ENCODE measurements at regions not wholly inside any gene's neighbourhood (a gene's known extent, or its start where the extent isn't known, plus 50 kb on each side); places are given as distances from the start of the nearest gene placed in this dataset.

DNA sequence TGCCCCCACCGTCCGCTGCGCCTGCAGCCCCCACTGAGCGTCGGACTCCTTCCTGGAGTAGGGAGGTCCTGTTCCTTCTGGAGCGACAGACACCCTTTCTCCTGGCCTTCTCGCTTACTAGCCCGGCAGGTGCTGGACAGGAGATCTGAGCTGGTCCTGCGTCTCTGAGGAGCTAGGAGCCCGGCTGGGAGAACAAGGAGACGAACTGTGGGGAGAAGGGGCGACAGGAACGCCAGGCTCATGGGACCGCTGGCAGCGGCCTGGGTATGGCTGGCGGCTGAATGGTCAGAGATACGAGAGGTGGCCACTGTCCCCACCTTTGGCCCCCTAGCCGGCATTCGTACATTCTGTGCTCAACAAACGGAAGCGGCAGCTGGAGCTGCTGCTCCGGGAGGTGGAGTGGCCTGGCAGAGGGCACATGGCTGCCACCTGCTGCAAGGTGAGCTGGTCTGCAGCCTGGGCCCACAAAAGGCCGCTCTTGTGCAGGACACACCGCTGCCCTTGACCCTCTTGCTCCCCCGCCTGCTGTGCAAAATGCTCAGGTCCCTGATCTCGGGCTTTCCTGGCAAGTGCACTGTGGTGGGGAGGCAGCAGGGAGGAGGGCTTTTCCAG lies 2066.7 kb downstream of the TP53TG3F start (continued):
- TF ChIP-seq, protein P1, sequence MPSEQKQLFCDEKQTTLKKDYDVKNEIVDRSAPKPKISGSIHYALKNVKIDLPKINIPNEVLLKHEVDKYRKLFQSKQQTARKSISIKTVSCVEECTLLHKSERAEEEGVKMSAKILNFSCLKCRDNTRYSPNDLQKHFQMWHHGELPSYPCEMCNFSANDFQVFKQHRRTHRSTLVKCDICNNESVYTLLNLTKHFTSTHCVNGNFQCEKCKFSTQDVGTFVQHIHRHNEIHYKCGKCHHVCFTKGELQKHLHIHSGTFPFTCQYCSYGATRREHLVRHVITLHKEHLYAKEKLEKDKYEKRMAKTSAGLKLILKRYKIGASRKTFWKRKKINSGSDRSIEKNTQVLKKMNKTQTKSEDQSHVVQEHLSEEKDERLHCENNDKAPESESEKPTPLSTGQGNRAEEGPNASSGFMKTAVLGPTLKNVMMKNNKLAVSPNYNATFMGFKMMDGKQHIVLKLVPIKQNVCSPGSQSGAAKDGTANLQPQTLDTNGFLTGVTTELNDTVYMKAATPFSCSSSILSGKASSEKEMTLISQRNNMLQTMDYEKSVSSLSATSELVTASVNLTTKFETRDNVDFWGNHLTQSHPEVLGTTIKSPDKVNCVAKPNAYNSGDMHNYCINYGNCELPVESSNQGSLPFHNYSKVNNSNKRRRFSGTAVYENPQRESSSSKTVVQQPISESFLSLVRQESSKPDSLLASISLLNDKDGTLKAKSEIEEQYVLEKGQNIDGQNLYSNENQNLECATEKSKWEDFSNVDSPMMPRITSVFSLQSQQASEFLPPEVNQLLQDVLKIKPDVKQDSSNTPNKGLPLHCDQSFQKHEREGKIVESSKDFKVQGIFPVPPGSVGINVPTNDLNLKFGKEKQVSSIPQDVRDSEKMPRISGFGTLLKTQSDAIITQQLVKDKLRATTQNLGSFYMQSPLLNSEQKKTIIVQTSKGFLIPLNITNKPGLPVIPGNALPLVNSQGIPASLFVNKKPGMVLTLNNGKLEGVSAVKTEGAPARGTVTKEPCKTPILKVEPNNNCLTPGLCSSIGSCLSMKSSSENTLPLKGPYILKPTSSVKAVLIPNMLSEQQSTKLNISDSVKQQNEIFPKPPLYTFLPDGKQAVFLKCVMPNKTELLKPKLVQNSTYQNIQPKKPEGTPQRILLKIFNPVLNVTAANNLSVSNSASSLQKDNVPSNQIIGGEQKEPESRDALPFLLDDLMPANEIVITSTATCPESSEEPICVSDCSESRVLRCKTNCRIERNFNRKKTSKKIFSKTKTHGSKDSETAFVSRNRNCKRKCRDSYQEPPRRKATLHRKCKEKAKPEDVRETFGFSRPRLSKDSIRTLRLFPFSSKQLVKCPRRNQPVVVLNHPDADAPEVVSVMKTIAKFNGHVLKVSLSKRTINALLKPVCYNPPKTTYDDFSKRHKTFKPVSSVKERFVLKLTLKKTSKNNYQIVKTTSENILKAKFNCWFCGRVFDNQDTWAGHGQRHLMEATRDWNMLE (tag by site-specific recombination; conservative IDR thresholded peaks at IDR 0.05; ENCODE audit: low read depth), result no peak
- TF ChIP-seq, protein P2, sequence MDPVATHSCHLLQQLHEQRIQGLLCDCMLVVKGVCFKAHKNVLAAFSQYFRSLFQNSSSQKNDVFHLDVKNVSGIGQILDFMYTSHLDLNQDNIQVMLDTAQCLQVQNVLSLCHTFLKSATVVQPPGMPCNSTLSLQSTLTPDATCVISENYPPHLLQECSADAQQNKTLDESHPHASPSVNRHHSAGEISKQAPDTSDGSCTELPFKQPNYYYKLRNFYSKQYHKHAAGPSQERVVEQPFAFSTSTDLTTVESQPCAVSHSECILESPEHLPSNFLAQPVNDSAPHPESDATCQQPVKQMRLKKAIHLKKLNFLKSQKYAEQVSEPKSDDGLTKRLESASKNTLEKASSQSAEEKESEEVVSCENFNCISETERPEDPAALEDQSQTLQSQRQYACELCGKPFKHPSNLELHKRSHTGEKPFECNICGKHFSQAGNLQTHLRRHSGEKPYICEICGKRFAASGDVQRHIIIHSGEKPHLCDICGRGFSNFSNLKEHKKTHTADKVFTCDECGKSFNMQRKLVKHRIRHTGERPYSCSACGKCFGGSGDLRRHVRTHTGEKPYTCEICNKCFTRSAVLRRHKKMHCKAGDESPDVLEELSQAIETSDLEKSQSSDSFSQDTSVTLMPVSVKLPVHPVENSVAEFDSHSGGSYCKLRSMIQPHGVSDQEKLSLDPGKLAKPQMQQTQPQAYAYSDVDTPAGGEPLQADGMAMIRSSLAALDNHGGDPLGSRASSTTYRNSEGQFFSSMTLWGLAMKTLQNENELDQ (tag by site-specific recombination; IDR thresholded peaks at IDR 0.05; ENCODE audit: low read depth), result no peak
- TF ChIP-seq ZNF776 (tag by site-specific recombination; IDR thresholded peaks at IDR 0.05; ENCODE audit: borderline replicate concordance) (no peak), ZNF391 (tag by site-specific recombination; IDR thresholded peaks at IDR 0.05; ENCODE audit: borderline replicate concordance, low read depth) (no peak), ZNF394 (tag by site-specific recombination; IDR thresholded peaks at IDR 0.05; ENCODE audit: borderline replicate concordance) (no peak), ZNF416 (tag by site-specific recombination; IDR thresholded peaks at IDR 0.05) (no peak), ZNF654 (tag by site-specific recombination; IDR thresholded peaks at IDR 0.05; ENCODE audit: low read depth) (no peak)

DNA sequence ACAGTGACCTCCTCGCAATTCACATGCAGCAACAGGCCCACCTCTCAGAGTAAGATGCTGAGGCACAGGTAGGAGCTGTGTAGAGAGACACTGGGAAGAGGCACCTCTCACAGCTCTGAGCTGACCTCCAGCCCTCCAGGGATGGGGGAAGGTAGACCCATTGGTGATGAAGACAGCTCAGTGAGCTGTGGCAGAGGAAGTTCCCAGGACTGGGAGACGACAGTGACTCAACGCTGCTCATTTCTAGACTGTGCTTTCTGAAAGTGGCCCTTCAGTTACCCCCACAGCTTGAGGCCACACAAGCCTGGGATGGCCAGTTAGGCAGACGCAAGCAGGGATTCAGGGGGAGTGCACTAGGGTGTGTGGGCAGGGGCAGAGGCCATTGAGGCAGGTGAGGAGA lies 2073.2 kb downstream of the TP53TG3F start:
- H3K9me3 ChIP-seq (ENCODE audit: control insufficient read depth, insufficient read depth, low read depth, low read length), result no peaks in the 10 kb centered on the region
- TF ChIP-seq KLF7 (tag by site-specific recombination; IDR thresholded peaks at IDR 0.05; ENCODE audit: borderline replicate concordance) (no peak), ZNF404 (tag by site-specific recombination; IDR thresholded peaks at IDR 0.05) (no peak), ZBTB17 (tag by site-specific recombination; IDR thresholded peaks at IDR 0.05) (no peak), ZNF112 (tag by site-specific recombination; IDR thresholded peaks at IDR 0.05) (no peak), ZNF558 (tag by site-specific recombination; IDR thresholded peaks at IDR 0.05) (no peak), KLF16 (tag by site-specific recombination; IDR thresholded peaks at IDR 0.05) (no peak), ZNF16 (tag by site-specific recombination; IDR thresholded peaks at IDR 0.05; ENCODE audit: low read depth) (no peak), ZNF133 (tag by site-specific recombination; IDR thresholded peaks at IDR 0.05) (no peak), ZNF529 (tag by site-specific recombination; IDR thresholded peaks at IDR 0.05; ENCODE audit: insufficient replicate concordance) (no peak)
- TF ChIP-seq, protein P3, sequence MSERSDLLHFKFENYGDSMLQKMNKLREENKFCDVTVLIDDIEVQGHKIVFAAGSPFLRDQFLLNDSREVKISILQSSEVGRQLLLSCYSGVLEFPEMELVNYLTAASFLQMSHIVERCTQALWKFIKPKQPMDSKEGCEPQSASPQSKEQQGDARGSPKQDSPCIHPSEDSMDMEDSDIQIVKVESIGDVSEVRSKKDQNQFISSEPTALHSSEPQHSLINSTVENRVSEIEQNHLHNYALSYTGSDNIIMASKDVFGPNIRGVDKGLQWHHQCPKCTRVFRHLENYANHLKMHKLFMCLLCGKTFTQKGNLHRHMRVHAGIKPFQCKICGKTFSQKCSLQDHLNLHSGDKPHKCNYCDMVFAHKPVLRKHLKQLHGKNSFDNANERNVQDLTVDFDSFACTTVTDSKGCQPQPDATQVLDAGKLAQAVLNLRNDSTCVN (tag by site-specific recombination; optimal IDR thresholded peaks at IDR 0.05), result no peak
- TF ChIP-seq, protein P4, sequence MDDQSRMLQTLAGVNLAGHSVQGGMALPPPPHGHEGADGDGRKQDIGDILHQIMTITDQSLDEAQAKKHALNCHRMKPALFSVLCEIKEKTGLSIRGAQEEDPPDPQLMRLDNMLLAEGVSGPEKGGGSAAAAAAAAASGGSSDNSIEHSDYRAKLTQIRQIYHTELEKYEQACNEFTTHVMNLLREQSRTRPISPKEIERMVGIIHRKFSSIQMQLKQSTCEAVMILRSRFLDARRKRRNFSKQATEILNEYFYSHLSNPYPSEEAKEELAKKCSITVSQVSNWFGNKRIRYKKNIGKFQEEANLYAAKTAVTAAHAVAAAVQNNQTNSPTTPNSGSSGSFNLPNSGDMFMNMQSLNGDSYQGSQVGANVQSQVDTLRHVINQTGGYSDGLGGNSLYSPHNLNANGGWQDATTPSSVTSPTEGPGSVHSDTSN (CRISPR knock-in tag; IDR thresholded peaks at IDR 0.05), result no peak
- TF ChIP-seq, protein P5, sequence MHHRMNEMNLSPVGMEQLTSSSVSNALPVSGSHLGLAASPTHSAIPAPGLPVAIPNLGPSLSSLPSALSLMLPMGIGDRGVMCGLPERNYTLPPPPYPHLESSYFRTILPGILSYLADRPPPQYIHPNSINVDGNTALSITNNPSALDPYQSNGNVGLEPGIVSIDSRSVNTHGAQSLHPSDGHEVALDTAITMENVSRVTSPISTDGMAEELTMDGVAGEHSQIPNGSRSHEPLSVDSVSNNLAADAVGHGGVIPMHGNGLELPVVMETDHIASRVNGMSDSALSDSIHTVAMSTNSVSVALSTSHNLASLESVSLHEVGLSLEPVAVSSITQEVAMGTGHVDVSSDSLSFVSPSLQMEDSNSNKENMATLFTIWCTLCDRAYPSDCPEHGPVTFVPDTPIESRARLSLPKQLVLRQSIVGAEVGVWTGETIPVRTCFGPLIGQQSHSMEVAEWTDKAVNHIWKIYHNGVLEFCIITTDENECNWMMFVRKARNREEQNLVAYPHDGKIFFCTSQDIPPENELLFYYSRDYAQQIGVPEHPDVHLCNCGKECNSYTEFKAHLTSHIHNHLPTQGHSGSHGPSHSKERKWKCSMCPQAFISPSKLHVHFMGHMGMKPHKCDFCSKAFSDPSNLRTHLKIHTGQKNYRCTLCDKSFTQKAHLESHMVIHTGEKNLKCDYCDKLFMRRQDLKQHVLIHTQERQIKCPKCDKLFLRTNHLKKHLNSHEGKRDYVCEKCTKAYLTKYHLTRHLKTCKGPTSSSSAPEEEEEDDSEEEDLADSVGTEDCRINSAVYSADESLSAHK (tag by site-specific recombination; IDR thresholded peaks at IDR 0.05), result no peak
- TF ChIP-seq, protein P2 (tag by site-specific recombination; IDR thresholded peaks at IDR 0.05; ENCODE audit: low read depth), result no peak

More for the DNA sequence above, 2073.2 kb downstream of the TP53TG3F start:
- no peak overlapping the region for H3K27ac ChIP-seq (ENCODE audit: extremely low read depth, low read depth, low read length)
- H3K36me3 ChIP-seq (ENCODE audit: control insufficient read depth in 2 of 2, insufficient read depth in 1 of 2, low read length in 2 of 2), result no peaks in the 10 kb centered on the region
- H3K4me3 ChIP-seq (ENCODE audit: low read depth, low read length), result no peak overlapping the region
- no peaks in the 10 kb centered on the region for H3K4me1 ChIP-seq (ENCODE audit: control insufficient read depth, insufficient read depth, low read length)
- ChIA-PET CTCF (no interaction called here), POLR2A (no interaction called here)
